ENCODE measurements at regions not wholly inside any gene's neighbourhood (a gene's known extent, or its start where the extent isn't known, plus 50 kb on each side); places are given as distances from the start of the nearest gene placed in this dataset.

- TF ChIP-seq CTCF (conservative IDR thresholded peaks at IDR 0.05; ENCODE audit: low read depth, low read length): no peak
- TF ChIP-seq MAFK (IDR thresholded peaks at IDR 0.05; ENCODE audit: low read depth, low read length): no peak
- TF ChIP-seq RCOR1 (IDR thresholded peaks at IDR 0.05; ENCODE audit: insufficient replicate concordance, low read length): no peak
- TF ChIP-seq BHLHE40 (IDR thresholded peaks at IDR 0.05; ENCODE audit: low read depth, low read length): no peak
- no peak for TF ChIP-seq POLR2A (IDR thresholded peaks at IDR 0.05; ENCODE audit: low read depth, low read length)
- no peak for TF ChIP-seq SMC3 (IDR thresholded peaks at IDR 0.05; ENCODE audit: low read depth, low read length)
- TF ChIP-seq USF2 (IDR thresholded peaks at IDR 0.05; ENCODE audit: low read depth, low read length): no peak
- no peak for TF ChIP-seq NFE2L2 (IDR thresholded peaks at IDR 0.05; ENCODE audit: low read depth, low read length)
- no peak for TF ChIP-seq CEBPB (IDR thresholded peaks at IDR 0.05; ENCODE audit: low read depth, low read length)
- TF ChIP-seq ELK1 (IDR thresholded peaks at IDR 0.05; ENCODE audit: borderline replicate concordance, low read depth, low read length): no peak
- no peak for TF ChIP-seq RAD21 (IDR thresholded peaks at IDR 0.05; ENCODE audit: low read length)
- no peak for TF ChIP-seq RFX5 (IDR thresholded peaks at IDR 0.05; ENCODE audit: low read depth, low read length)
- no peak for TF ChIP-seq MXI1 (IDR thresholded peaks at IDR 0.05; ENCODE audit: borderline replicate concordance, low read depth, low read length)
- TF ChIP-seq MAZ (IDR thresholded peaks at IDR 0.05; ENCODE audit: borderline replicate concordance, low read depth, low read length): no peak
These were observed 55.5 kb upstream of the PDE10A start for GRCh38 chr6:165718491-165718891.
